H1 (cell line): ENCODE measurements at regions not wholly inside any gene's neighbourhood (a gene's known extent, or its start where the extent isn't known, plus 50 kb on each side); places are given as distances from the start of the nearest gene placed in this dataset.

ENCODE experiments used
- CTCF ChIA-PET: fragments of 300-600 bp; sonication (Branson Sonifier 250); formaldehyde crosslinking; loops from one replicate; lab custom pipeline; 2021; ENCODE audit not compliant: partially characterized antibody; lab: Charles Lee
- POLR2A ChIA-PET: fragments of 300-600 bp; sonication (Branson Sonifier 250); formaldehyde crosslinking; loops from one replicate; lab custom pipeline; 2021; ENCODE audit warnings: inconsistent platforms; ENCODE audit not compliant: partially characterized antibody; lab: Charles Lee
- DNase-seq, 2 experiments: peaks; one replicate each; pipeline versions ENCODE4 v3.0.0 to v3.0.0-alpha.2; 2010 to 2022; ENCODE audit warnings: low spot score in 2 of 2, low read depth in 1 of 2, mixed read lengths in 1 of 2
- FAIRE-seq: peaks from 2 replicates; lab custom pipeline; 2011; peaks lifted over from hg19 to GRCh38; lab: Jason Lieb, UNC
- H2AFZ ChIP-seq: 2 replicates; pipeline ENCODE4 v1.8.1; 2012; ENCODE audit warnings: low read length, inconsistent platforms
- H2AK5ac ChIP-seq: 2 replicates; pipeline ENCODE4 v1.6.1; 2013; ENCODE audit warnings: low read depth, low read length
- H2BK120ac ChIP-seq: replicated peaks from 2 replicates; pipeline ENCODE3; 2013; ENCODE audit warnings: low read depth, low read length, inconsistent platforms
- H2BK12ac ChIP-seq: 2 replicates; pipeline ENCODE4 v1.6.1; 2013; ENCODE audit warnings: low read depth, low read length
- H2BK15ac ChIP-seq: 2 replicates; pipeline ENCODE4 v1.6.1; 2013; ENCODE audit warnings: low read length
- H2BK20ac ChIP-seq: 2 replicates; pipeline ENCODE4 v1.6.1; 2013; ENCODE audit warnings: low read length
- H2BK5ac ChIP-seq: 2 replicates; pipeline ENCODE4 v1.6.1; 2013; ENCODE audit warnings: low read depth, low read length
- H3K14ac ChIP-seq: 2 replicates; pipeline ENCODE4 v1.6.1; 2013; ENCODE audit warnings: inconsistent platforms; ENCODE audit not compliant: insufficient read length
- H3K18ac ChIP-seq: 2 replicates; pipeline ENCODE4 v1.6.1; 2013; ENCODE audit warnings: low read length; ENCODE audit errors: extremely low read depth
- H3K23ac ChIP-seq: 2 replicates; pipeline ENCODE4 v1.6.1; 2013; ENCODE audit warnings: inconsistent platforms; ENCODE audit not compliant: insufficient read length
- H3K23me2 ChIP-seq: 2 replicates; pipeline ENCODE4 v1.6.1; 2013; ENCODE audit warnings: low read depth, low read length
- H3K27ac ChIP-seq: 2 replicates; pipeline ENCODE4 v1.6.1; 2011; ENCODE audit warnings: low read depth, low read length, inconsistent platforms
- H3K27me3 ChIP-seq, 4 experiments: replicated peaks in 1 of 4; 1 replicate in 1 of 4; 2 replicates in 3 of 4; pipeline versions ENCODE4 v1.6.1 to v1.8.1; 2011 to 2013; ENCODE audit warnings: low read length in 3 of 4, mild to moderate bottlenecking in 3 of 4, inconsistent platforms in 2 of 4, mixed read lengths in 2 of 4, moderate library complexity in 1 of 4; ENCODE audit not compliant: control insufficient read depth in 3 of 4, insufficient read depth in 3 of 4; ENCODE audit errors: extremely low read depth in 1 of 4
- H3K36me3 ChIP-seq, 4 experiments: 2 replicates each; pipeline versions ENCODE4 v1.6.1 to v1.8.1; 2011 to 2013; ENCODE audit warnings: mild to moderate bottlenecking in 4 of 4, low read length in 3 of 4, moderate library complexity in 2 of 4, control low read depth in 1 of 4, inconsistent platforms in 1 of 4; ENCODE audit not compliant: insufficient read depth in 4 of 4, control insufficient read depth in 2 of 4
- H3K4ac ChIP-seq: replicated peaks from 2 replicates; pipeline ENCODE3; 2013; ENCODE audit warnings: low read length, low read depth, mixed read lengths, inconsistent platforms; ENCODE audit not compliant: insufficient read length
- H3K4me1 ChIP-seq, 4 experiments: replicated peaks in 1 of 4; 1 replicate in 1 of 4; 2 replicates in 3 of 4; pipeline versions ENCODE4 v1.6.1 to v1.8.1; 2011 to 2013; ENCODE audit warnings: low read length in 3 of 4, inconsistent platforms in 2 of 4, mixed read lengths in 1 of 4; ENCODE audit not compliant: insufficient read depth in 4 of 4, control insufficient read depth in 3 of 4
- H3K4me2 ChIP-seq, 2 experiments: 2 replicates each; pipeline versions ENCODE4 v1.6.1 to v1.8.1; 2011 to 2013; ENCODE audit warnings: low read depth in 2 of 2, low read length in 2 of 2, control low read depth in 1 of 2, inconsistent platforms in 1 of 2, mild to moderate bottlenecking in 1 of 2; ENCODE audit not compliant: insufficient read depth in 1 of 2
- H3K4me3 ChIP-seq, 4 experiments: fragments of 200-600, 300-600 bp in 1 of 4; sonication (generic), shearing (Covaris generic), sonication (Bioruptor Twin) in 1 of 4; 2 replicates each; pipeline versions ENCODE4 v1.5.1 to v1.8.1; 2011 to 2016; ENCODE audit warnings: low read length in 4 of 4, low read depth in 3 of 4, control low read depth in 2 of 4, inconsistent platforms in 2 of 4, mild to moderate bottlenecking in 2 of 4, mixed read lengths in 1 of 4, moderate library complexity in 1 of 4; ENCODE audit not compliant: insufficient read depth in 2 of 4; ENCODE audit errors: extremely low read depth in 1 of 4
- H3K56ac ChIP-seq: replicated peaks from 2 replicates; pipeline ENCODE3; 2013; ENCODE audit warnings: low read depth, mild to moderate bottlenecking, mixed read lengths, low read length, inconsistent platforms; ENCODE audit not compliant: insufficient read length
- H3K79me1 ChIP-seq: 2 replicates; pipeline ENCODE4 v1.6.1; 2013; ENCODE audit warnings: low read depth, low read length, control low read depth
- H3K79me2 ChIP-seq, 2 experiments: 2 replicates each; pipeline versions ENCODE4 v1.6.1 to v1.8.1; 2012 to 2013; ENCODE audit warnings: low read length in 2 of 2, mild to moderate bottlenecking in 2 of 2, inconsistent platforms in 1 of 2; ENCODE audit not compliant: insufficient read depth in 2 of 2, control insufficient read depth in 1 of 2
- H3K9ac ChIP-seq, 4 experiments: replicated peaks in 1 of 4; 1 replicate in 1 of 4; 2 replicates in 3 of 4; pipeline versions ENCODE4 v1.6.1 to v1.8.1; 2011 to 2013; ENCODE audit warnings: low read depth in 3 of 4, low read length in 3 of 4, control low read depth in 2 of 4, mild to moderate bottlenecking in 2 of 4, moderate library complexity in 2 of 4, inconsistent platforms in 1 of 4; ENCODE audit errors: extremely low read depth in 1 of 4
- H3K9me3 ChIP-seq, 2 experiments: 2 replicates each; pipeline versions ENCODE4 v1.6.1 to v1.8.1; 2012 to 2013; ENCODE audit warnings: mild to moderate bottlenecking in 2 of 2, moderate library complexity in 2 of 2, control low read depth in 1 of 2, inconsistent platforms in 1 of 2, low read depth in 1 of 2, low read length in 1 of 2, mixed read lengths in 1 of 2; ENCODE audit not compliant: insufficient read depth in 2 of 2
- H4K20me1 ChIP-seq, 2 experiments: replicated peaks in 1 of 2; 2 replicates each; pipeline versions ENCODE3 to v1.8.1; 2011 to 2013; ENCODE audit warnings: inconsistent platforms in 2 of 2, low read length in 2 of 2, mild to moderate bottlenecking in 1 of 2; ENCODE audit not compliant: insufficient read depth in 2 of 2, control insufficient read depth in 1 of 2
- H4K5ac ChIP-seq: 2 replicates; pipeline ENCODE4 v1.6.1; 2013; ENCODE audit warnings: low read length, low read depth, mixed read lengths, inconsistent platforms; ENCODE audit not compliant: insufficient read length
- H4K8ac ChIP-seq: 2 replicates; pipeline ENCODE4 v1.8.0; 2013; ENCODE audit warnings: mild to moderate bottlenecking, moderate library complexity, low read length, inconsistent platforms; ENCODE audit not compliant: insufficient read depth; ENCODE audit errors: extremely low read depth
- H4K91ac ChIP-seq: replicated peaks from 2 replicates; pipeline ENCODE3; 2013; ENCODE audit warnings: low read length, mixed read lengths, inconsistent platforms; ENCODE audit not compliant: insufficient read length
- GTF2F1 ChIP-seq: IDR thresholded peaks from 2 replicates; pipeline ENCODE4 v1.6.1; 2012; ENCODE audit warnings: low read depth, low read length, improper control_type of control experiment, borderline replicate concordance
- POLR2A ChIP-seq, 2 experiments: IDR thresholded peaks; 1 replicate in 1 of 2; 2 replicates in 1 of 2; pipeline ENCODE4 v1.6.1; 2011; ENCODE audit warnings: low read depth in 2 of 2, low read length in 2 of 2, mild to moderate bottlenecking in 2 of 2; ENCODE audit errors: control extremely low read depth in 1 of 2
- POU5F1 ChIP-seq: IDR thresholded peaks from 2 replicates; pipeline ENCODE4 v1.6.1; 2011; ENCODE audit warnings: low read depth, mild to moderate bottlenecking, low read length, moderate library complexity
- RAD21 ChIP-seq, 2 experiments: IDR thresholded peaks in 1 of 2; conservative IDR thresholded peaks in 1 of 2; 2 replicates each; pipeline ENCODE4 v1.6.1; 2011; ENCODE audit warnings: low read depth in 2 of 2, low read length in 2 of 2, improper control_type of control experiment in 1 of 2, inconsistent platforms in 1 of 2, mild to moderate bottlenecking in 1 of 2, moderate library complexity in 1 of 2
- SUZ12 ChIP-seq: fragments of 200-600 bp; sonication (generic); IDR thresholded peaks from 2 replicates; pipeline ENCODE4 v1.6.1; 2012; ENCODE audit warnings: mild to moderate bottlenecking, inconsistent platforms, low read length, moderate library complexity, mixed read lengths
- TEAD4 ChIP-seq: IDR thresholded peaks from 2 replicates; pipeline ENCODE4 v1.6.1; 2012; ENCODE audit warnings: low read depth, low read length, inconsistent platforms, mixed read lengths
- WGBS, 2 experiments: shearing (Covaris generic) in 1 of 2; methylation state at CpG; one replicate each; pipeline versions ENCODE4 v1.1.6 to v1.1.7; 2013 to 2015; ENCODE audit warnings: low lambda C conversion rate in 2 of 2, mixed read lengths in 2 of 2, inconsistent platforms in 1 of 2, low coverage in 1 of 2, missing lambda C conversion rate in 1 of 2; ENCODE audit not compliant: insufficient replicate concordance in 2 of 2, insufficient coverage in 1 of 2, insufficient read length in 1 of 2; ENCODE audit errors: extremely low coverage in 1 of 2, missing lambda C conversion rate in 1 of 2; 5-methylcytosine and 5-hydroxymethylcytosine counted together

DNA sequence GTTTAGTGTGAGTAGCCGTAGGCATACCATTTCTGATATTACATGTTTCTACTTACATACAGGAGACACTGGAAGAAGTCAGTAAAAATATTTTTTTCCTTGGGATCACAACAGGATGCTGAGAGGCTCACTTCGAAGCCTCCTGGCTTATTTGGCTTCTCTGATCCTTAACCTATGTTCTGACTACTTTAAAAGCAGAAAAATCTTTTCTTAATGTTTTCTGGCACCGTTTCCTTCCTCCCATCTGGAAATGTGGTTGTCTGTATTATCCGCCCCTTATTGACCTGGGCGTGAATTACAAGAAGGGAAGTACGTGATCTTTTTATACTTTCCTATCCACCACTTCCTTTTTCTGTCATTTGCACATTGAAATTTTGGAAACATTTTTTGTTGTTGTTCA, 379.6 kb downstream of the COL12A1 start:
- Histone ChIP-seq H2BK12ac (no peak overlapping the region), H2BK120ac (no peak overlapping the region), H2BK20ac (no peak overlapping the region), H3K4ac (no peak overlapping the region), H4K5ac (no peak overlapping the region), H3K27me3 (no peaks in the 10 kb centered on the region), H2AFZ (no peak overlapping the region), H3K18ac (no peak overlapping the region), H4K8ac (no peak overlapping the region), H3K27ac (no peak overlapping the region), H3K23me2 (no peaks in the 10 kb centered on the region; the same call in 1 of the 2 replicates), H2BK5ac (no peak overlapping the region), H3K79me1 (no peaks in the 10 kb centered on the region), H2BK15ac (no peak overlapping the region), H3K4me1 (no peaks in the 10 kb centered on the region), H3K14ac (no peak overlapping the region), H2AK5ac (no peak overlapping the region), H3K56ac (no peak overlapping the region), H4K20me1 (no peaks in the 10 kb centered on the region), H3K4me3 (no peak overlapping the region), H4K91ac (no peak overlapping the region), H3K4me2 (no peak overlapping the region), H3K36me3 (no peaks in the 10 kb centered on the region), H3K9me3 (no peaks in the 10 kb centered on the region; a peak in 1 of 4 replicates), H3K9ac (no peak overlapping the region), H3K23ac (no peak overlapping the region), H3K79me2 (no peaks in the 10 kb centered on the region)
- ChIA-PET POLR2A (no interaction called here), CTCF (interaction anchor here (0.8 kb wide), 1 partner anchor 14 kb away, joined by 3 read pairs; no protein-coding TSS in a partner anchor)
- 86% methylated on average over 6 of the region's 6 CpGs; no CpG with 5 or more reads in 1 of the 2 experiments for WGBS, 2 experiments
- no peak for FAIRE-seq
- no peak for DNase-seq
- TF ChIP-seq SUZ12 (no peak), TEAD4 (no peak), POLR2A (IDR thresholded peaks at IDR 0.05; ENCODE audit: control extremely low read depth in 1 of 2, low read depth in 2 of 2, low read length in 2 of 2) (no peak), GTF2F1 (no peak), RAD21 (IDR thresholded peaks at IDR 0.05 in 1 of 2, conservative IDR thresholded peaks at IDR 0.05 in 1 of 2; ENCODE audit: low read depth in 2 of 2, low read length in 2 of 2) (no peak), POU5F1 (no peak)
